DOHH2 (cell line): ENCODE measurements at regions not wholly inside any gene's neighbourhood (a gene's known extent, or its start where the extent isn't known, plus 50 kb on each side); places are given as distances from the start of the nearest gene placed in this dataset.
A peak's percentile ranks its signal among the peaks of the same experiment; 100 is the strongest.
"Not testable (repeated sequence)": the region's sequence is repeated elsewhere in the genome, so short reads cannot be mapped to it uniquely, and the experiment has no call there.

Experiments
- H3F3A ChIP-seq: fragments of 200-600 bp; sonication (generic), shearing (Covaris generic); 2 replicates; pipeline ENCODE4 v1.6.0; 2016; ENCODE audit warnings: antibody characterized with exemption, mild to moderate bottlenecking; ENCODE audit not compliant: control insufficient read depth, insufficient read depth
- H3K27ac ChIP-seq: fragments of 200-600 bp; sonication (generic); 2 replicates; pipeline ENCODE4 v1.5.1; 2014; ENCODE audit warnings: low read depth, mild to moderate bottlenecking, low read length, moderate library complexity
- H3K27me3 ChIP-seq: fragments of 200-600 bp; sonication (generic); 2 replicates; pipeline ENCODE4 v1.6.1; 2014; ENCODE audit warnings: mild to moderate bottlenecking, low read length, mixed read lengths; ENCODE audit not compliant: control insufficient read depth
- H3K36me3 ChIP-seq: fragments of 200-600 bp; sonication (generic); 2 replicates; pipeline ENCODE4 v1.6.1; 2014; ENCODE audit warnings: mild to moderate bottlenecking, low read length, moderate library complexity, mixed read lengths; ENCODE audit not compliant: control insufficient read depth
- H3K4me1 ChIP-seq: fragments of 200-600 bp; sonication (generic); 2 replicates; pipeline ENCODE4 v1.6.1; 2014; ENCODE audit warnings: mild to moderate bottlenecking, low read length, mixed read lengths; ENCODE audit not compliant: control insufficient read depth
- H3K4me2 ChIP-seq: fragments of 200-600 bp; sonication (generic); 2 replicates; pipeline ENCODE4 v1.6.0; 2014; ENCODE audit warnings: mild to moderate bottlenecking, low read length, moderate library complexity
- H3K4me3 ChIP-seq: fragments of 200-600 bp; sonication (generic); 2 replicates; pipeline ENCODE4 v1.5.1; 2014; ENCODE audit warnings: mild to moderate bottlenecking, low read length, mixed read lengths
- H3K79me2 ChIP-seq: fragments of 200-600 bp; sonication (generic); 2 replicates; pipeline ENCODE4 v1.6.1; 2014; ENCODE audit warnings: mild to moderate bottlenecking, low read length, mixed read lengths; ENCODE audit not compliant: control insufficient read depth
- H3K9me2 ChIP-seq: fragments of 200-600 bp; sonication (generic); replicated peaks from 2 replicates; pipeline ENCODE4 v1.6.1; 2014; ENCODE audit warnings: mild to moderate bottlenecking, low read length, mixed read lengths; ENCODE audit not compliant: control insufficient read depth
- H3K9me3 ChIP-seq: fragments of 200-600 bp; sonication (generic); 2 replicates; pipeline ENCODE4 v1.6.1; 2014; ENCODE audit warnings: antibody characterized with exemption, low read length, mixed read lengths; ENCODE audit not compliant: control insufficient read depth, insufficient read depth
- H4K20me1 ChIP-seq: fragments of 200-600 bp; sonication (generic); 2 replicates; pipeline ENCODE4 v1.6.0; 2014; ENCODE audit warnings: low read depth, mild to moderate bottlenecking, antibody characterized with exemption, low read length, moderate library complexity; ENCODE audit not compliant: control insufficient read depth, insufficient read depth
- CTCF ChIP-seq: fragments of 200-600 bp; sonication (generic); IDR thresholded peaks from one replicate; pipeline ENCODE4 v1.5.1; 2014; ENCODE audit warnings: antibody characterized with exemption, mild to moderate bottlenecking, low read depth, low read length; ENCODE audit not compliant: poor library complexity, severe bottlenecking
- EZH2phosphoT487 ChIP-seq: fragments of 200-600 bp; sonication (generic); IDR thresholded peaks from 2 replicates; pipeline ENCODE4 v1.6.1; 2017; ENCODE audit warnings: borderline replicate concordance, mild to moderate bottlenecking, antibody characterized with exemption, low read length, moderate library complexity, mixed read lengths

- H3K27ac ChIP-seq = peak overlapping the region; percentile 88
- H3K27me3 ChIP-seq = no peaks in the 10 kb centered on the region
- H3K4me3 ChIP-seq = peak overlapping the region; percentile 62
- no peaks in the 10 kb centered on the region for H4K20me1 ChIP-seq
- no peak for TF ChIP-seq EZH2phosphoT487
- peaks cover 87% of the 10 kb centered on the region for H3K4me1 ChIP-seq
- H3F3A ChIP-seq = 0 out of 2 replicates have a peak, but pooled peaks cover 5% of the 10 kb centered on the region
- H3K79me2 ChIP-seq = no peaks in the 10 kb centered on the region
- peaks cover 18% of the 10 kb centered on the region for H3K9me3 ChIP-seq
- peak overlapping the region; percentile 87 for H3K4me2 ChIP-seq
- no peaks in the 10 kb centered on the region for H3K9me2 ChIP-seq
- H3K36me3 ChIP-seq = peaks cover 12% of the 10 kb centered on the region
Observed at GRCh38 chr5:79886925-79887655, 104.0 kb downstream of the MTX3 start.

GRCh38 chr5:79886456-79886855 is 104.6 kb downstream of the MTX3 start:
- Histone ChIP-seq H3K27me3 (no peaks in the 10 kb centered on the region), H3F3A (0 out of 2 replicates have a peak, but pooled peaks cover 5% of the 10 kb centered on the region), H3K9me3 (peaks cover 18% of the 10 kb centered on the region), H3K9me2 (no peaks in the 10 kb centered on the region), H3K79me2 (no peaks in the 10 kb centered on the region), H3K4me3 (peak overlapping the region; percentile 62), H3K36me3 (peaks cover 12% of the 10 kb centered on the region), H3K4me2 (peak overlapping the region; percentile 87), H3K4me1 (peaks cover 84% of the 10 kb centered on the region), H4K20me1 (no peaks in the 10 kb centered on the region), H3K27ac (peak overlapping the region; percentile 88)
- no peak for TF ChIP-seq EZH2phosphoT487
- no peak for TF ChIP-seq CTCF

- not testable (repeated sequence) for H3K36me3 ChIP-seq, H3K9me2 ChIP-seq, H3K27ac ChIP-seq, H3K4me3 ChIP-seq, H3K9me3 ChIP-seq, H3K4me2 ChIP-seq, H3F3A ChIP-seq, H3K79me2 ChIP-seq, H3K27me3 ChIP-seq, H4K20me1 ChIP-seq
- peaks cover 41% of the 10 kb centered on the region for H3K4me1 ChIP-seq
Observed at GRCh38 chr5:79879880-79880279, 111.2 kb downstream of the MTX3 start.

GRCh38 chr5:79878721-79879336 is 112.2 kb downstream of the MTX3 start:
- no peaks in the 10 kb centered on the region for H3F3A ChIP-seq
- no peak overlapping the region for H3K27ac ChIP-seq
- no peaks in the 10 kb centered on the region; the same call in 1 of the 2 replicates for H3K9me3 ChIP-seq
- H3K79me2 ChIP-seq = no peaks in the 10 kb centered on the region
- no peaks in the 10 kb centered on the region for H4K20me1 ChIP-seq
- H3K36me3 ChIP-seq = no peaks in the 10 kb centered on the region
- no peaks in the 10 kb centered on the region; the same call in 1 of the 2 replicates for H3K9me2 ChIP-seq
- H3K4me2 ChIP-seq = no peak overlapping the region
- peaks cover 31% of the 10 kb centered on the region for H3K4me1 ChIP-seq
- H3K4me3 ChIP-seq = no peak overlapping the region
- TF ChIP-seq EZH2phosphoT487 (no peak), CTCF (peak; percentile 83)
- no peaks in the 10 kb centered on the region for H3K27me3 ChIP-seq
